ENCODE measurements at regions not wholly inside any gene's neighbourhood (a gene's known extent, or its start where the extent isn't known, plus 50 kb on each side); places are given as distances from the start of the nearest gene placed in this dataset.

GRCh38 chr18:75815767-75816166, 388.3 kb upstream of the SMIM21 start:
- no peak for DNase-seq (ENCODE audit: insufficient read length, low spot score)
- no peak for FAIRE-seq

DNA sequence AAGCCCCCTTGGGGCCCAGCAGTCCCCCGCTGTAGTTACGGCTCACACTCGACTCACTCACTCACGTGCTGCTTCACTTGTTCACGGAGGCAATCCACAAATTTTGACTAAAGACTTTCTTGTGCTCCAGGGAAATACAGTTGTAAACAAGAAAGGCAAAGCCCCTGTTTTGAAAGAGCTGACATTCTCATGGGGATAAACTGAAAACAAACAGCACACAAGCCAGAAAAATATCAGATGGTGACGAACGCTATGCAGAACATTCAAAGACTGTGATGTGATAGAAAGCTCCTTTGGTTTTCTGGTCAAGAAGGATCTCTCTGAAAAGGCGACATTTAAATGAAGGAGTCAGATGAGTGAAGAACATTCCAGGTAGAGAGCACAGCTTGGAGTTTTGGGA, 385.3 kb upstream of the SMIM21 start:
- DNase-seq (ENCODE audit: insufficient read length, low spot score) (no peak), FAIRE-seq (no peak)

GRCh38 chr18:75810961-75811551, 383.6 kb upstream of the SMIM21 start:
- FAIRE-seq = no peak
- no peak for DNase-seq (ENCODE audit: insufficient read length, low spot score)

GRCh38 chr18:75810516-75810915, 383.0 kb upstream of the SMIM21 start:
- no peak for DNase-seq (ENCODE audit: insufficient read length, low spot score)
- FAIRE-seq = no peak

DNA sequence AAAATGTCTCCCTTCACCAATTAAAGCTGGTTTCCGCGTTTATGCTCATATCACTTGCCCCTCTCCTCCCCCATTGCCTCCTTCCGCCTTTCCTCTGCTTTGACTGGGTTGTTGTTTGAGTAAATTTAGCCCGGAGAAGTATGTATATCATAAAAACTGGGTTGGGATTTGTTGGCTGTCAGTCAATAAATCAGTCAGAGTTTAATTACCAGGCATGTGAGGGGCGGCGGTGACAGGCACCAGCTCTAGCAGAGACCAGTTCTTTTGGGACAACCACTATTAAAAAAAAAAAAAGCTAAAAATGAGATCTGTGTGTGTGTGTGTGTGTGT, 382.4 kb upstream of the SMIM21 start:
- no peak for DNase-seq (ENCODE audit: insufficient read length, low spot score)
- FAIRE-seq = no peak

- no peak for FAIRE-seq
- no peak for DNase-seq (ENCODE audit: insufficient read length, low spot score)
Observed at GRCh38 chr18:75809151-75809925, 381.8 kb upstream of the SMIM21 start.

DNA sequence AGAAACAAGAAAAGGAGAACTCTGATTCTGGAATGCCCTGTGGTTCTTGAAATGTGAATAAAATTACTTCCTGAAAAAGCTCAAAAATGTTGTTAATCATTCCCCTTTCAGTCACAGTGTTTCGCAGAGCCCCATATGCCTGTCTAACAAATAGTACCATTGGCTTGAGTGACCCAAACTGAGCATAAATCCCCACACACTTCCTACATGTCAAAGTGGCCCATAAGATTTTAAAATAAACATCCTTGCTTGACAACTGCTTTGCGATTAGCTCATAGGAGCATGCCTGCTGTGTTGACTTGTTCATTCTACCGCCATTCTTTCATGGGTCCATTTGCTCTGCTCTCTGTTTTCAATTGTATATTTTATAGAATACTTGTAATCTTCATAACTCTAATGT, 377.8 kb upstream of the SMIM21 start:
- no peak for DNase-seq (ENCODE audit: insufficient read length, low spot score)
- no peak for FAIRE-seq

- DNase-seq (ENCODE audit: insufficient read length, low spot score) (no peak), FAIRE-seq (no peak)
Observed at GRCh38 chr18:75802681-75803080, 375.2 kb upstream of the SMIM21 start.

- FAIRE-seq (no peak), DNase-seq (ENCODE audit: insufficient read length, low spot score) (no peak)
Observed at GRCh38 chr18:75801178-75801577, 373.7 kb upstream of the SMIM21 start.

DNA sequence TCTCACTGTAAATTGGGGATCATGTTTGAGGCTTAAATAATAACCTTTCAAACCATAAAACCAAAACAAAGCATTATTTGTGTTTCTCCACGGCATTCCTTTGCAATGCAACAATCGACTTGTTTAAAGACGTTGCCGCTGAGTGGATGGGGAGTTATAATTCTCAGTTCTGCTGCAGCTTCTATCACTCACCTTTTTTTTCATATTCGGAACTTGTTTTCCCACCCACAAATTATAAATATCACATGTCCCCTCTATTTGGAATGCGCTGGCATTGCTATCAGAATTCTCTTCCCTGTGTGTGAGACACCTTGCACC, 372.8 kb upstream of the SMIM21 start:
- DNase-seq (ENCODE audit: insufficient read length, low spot score) = no peak
- FAIRE-seq = no peak

DNA sequence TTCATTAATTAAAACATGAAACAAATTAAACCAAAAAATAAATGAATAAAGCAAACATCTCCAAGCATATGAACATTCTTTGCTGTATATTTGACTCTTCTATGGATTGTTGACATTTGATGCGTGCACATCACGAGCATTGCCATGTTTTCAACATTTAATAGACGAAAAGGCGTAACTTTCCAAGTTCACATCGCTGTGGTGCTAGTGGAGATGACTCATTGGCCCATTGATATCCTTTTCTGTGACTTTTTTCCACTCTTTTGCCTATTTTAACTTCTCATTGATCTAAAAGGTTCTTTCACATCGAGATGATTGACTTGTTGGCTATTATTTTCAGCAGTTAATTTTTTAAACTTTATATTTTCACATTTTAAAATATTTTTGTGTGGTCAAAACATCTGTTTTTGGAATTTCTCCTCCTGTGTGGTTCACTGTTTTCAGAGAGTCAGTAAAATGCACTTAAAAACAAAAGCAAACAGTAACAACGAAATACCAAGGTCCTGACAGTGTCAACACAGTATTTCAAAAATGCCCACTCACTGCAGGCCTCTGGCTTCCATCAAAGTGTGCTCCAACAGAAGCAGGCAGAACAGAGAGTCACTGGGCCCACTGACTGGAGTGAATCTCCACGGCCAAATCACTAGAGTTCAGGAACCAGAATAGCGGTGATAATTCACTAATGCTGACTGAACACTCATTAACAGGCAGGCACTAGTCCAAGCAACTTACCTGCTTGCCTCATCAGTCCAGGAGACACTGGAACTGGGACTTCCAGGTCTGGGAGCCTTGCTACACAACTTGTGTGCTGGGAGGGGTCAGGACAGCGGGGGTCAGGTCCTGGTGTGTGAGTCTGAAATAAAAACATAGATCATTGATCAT, 372.2 kb upstream of the SMIM21 start:
- DNase-seq (ENCODE audit: insufficient read length, low spot score) (no peak), FAIRE-seq (no peak)

GRCh38 chr18:75797046-75797445, 369.5 kb upstream of the SMIM21 start:
- FAIRE-seq (no peak), DNase-seq (ENCODE audit: insufficient read length, low spot score) (no peak)

DNA sequence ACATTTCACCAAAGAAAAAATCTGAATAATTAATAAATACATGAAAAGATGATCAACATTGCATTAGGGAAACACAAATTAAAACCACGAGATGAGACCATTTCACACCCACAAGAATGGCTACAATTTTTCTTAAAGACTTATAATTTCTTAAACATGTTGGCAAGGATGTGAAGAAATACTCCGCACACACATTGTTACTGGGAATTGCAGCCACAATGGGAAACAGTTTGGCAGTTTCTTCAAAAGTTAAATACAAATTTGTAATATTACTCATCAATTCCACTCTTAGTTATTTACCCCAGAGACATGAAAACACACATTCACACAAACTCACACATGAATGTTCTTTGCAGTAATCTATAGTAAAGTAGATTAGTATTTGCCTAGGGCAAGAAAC, 363.3 kb upstream of the SMIM21 start:
- no peak for FAIRE-seq

GRCh38 chr18:75790111-75790510, 362.6 kb upstream of the SMIM21 start:
- DNase-seq (ENCODE audit: insufficient read length, low spot score) = no peak
- FAIRE-seq = no peak

More for the DNA sequence above, 363.3 kb upstream of the SMIM21 start:
- DNase-seq (ENCODE audit: insufficient read length, low spot score) = no peak

- no peak for DNase-seq (ENCODE audit: insufficient read length, low spot score)
- no peak for FAIRE-seq
Observed at GRCh38 chr18:75785834-75786233, 358.3 kb upstream of the SMIM21 start.

GRCh38 chr18:75785206-75785605, 357.7 kb upstream of the SMIM21 start:
- DNase-seq (ENCODE audit: insufficient read length, low spot score) (no peak), FAIRE-seq (no peak)

DNA sequence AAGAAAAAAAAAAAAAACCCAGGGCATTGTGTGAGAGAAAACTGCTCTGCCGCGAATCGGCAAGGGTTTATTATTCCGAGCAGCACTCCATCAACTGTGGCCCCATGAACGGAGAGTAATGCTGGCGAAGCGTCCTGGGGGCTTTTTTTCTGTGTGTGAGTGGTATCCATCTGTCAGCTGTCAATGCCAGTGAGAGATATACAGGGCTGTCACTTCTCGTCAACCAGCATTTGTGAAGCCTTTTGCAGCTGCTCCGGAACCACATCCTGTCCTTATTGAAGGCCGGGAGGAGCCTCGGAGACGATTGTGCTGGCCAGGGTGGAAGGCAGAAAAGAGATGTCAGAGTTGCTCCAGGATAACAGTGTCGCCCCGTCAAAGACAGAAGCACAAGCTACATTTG, 356.9 kb upstream of the SMIM21 start:
- FAIRE-seq (no peak), DNase-seq (ENCODE audit: insufficient read length, low spot score) (no peak)

DNA sequence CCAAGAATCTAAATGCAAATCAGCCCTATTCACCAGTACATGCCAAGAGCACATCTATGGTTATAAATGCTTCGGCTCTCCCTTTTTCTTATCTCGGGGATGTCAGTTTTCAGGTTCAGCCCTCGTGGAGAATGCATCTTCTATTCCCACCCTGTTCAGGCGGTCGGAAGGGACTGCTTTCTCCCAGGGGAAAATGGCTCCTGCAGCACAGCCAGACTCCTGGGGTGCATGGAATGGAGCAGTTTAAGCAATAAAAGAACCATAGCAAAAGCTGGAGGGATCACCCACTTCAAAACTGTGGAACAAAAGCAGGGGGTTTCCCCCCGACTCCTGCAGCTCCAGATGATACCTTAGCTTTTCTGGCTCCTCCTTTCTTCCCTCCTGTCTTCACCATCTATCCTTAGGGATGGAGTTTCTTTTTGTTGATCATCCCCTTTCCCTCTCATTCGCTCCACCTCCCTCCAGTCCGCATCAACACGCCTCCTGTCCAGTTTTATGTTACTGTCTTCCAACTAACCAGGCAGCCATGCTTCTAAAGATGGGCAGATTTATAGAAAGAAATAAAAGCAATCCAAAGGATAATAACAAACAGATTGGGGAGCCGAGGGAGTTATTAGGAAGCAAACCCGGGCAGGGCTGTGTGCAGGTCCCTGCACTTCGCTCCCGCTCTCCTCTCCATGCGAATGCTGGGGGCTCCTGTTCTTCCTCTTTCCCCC, 356.2 kb upstream of the SMIM21 start:
- no peak for DNase-seq (ENCODE audit: insufficient read length, low spot score)

GRCh38 chr18:75782826-75783225, 355.3 kb upstream of the SMIM21 start:
- FAIRE-seq (no peak), DNase-seq (ENCODE audit: insufficient read length, low spot score) (no peak)

More for the DNA sequence above, 356.2 kb upstream of the SMIM21 start:
- FAIRE-seq = no peak

- FAIRE-seq (no peak), DNase-seq (ENCODE audit: insufficient read length, low spot score) (no peak)
Observed at GRCh38 chr18:75782204-75782603, 354.7 kb upstream of the SMIM21 start.

DNA sequence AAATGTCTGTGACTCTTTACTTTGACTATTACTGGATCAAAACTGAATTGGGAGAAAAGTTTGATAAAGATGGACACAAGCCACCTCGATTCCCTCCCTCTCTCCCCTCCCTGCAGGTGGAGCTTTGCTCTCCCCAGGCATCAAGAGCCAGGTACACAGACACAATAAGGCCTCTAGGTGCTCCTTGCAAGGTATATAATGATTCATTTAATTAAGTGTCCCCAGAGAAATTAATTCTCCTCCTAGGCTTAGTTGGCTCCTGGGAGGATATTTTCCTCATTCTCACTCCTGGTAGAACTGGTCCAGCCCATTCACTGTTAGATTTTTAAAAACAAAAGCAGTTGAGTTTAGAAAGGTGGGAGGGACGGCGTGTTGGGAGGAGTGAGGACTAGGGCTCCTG, 352.4 kb upstream of the SMIM21 start:
- no peak for FAIRE-seq

More for the DNA sequence above, 352.4 kb upstream of the SMIM21 start:
- no peak for DNase-seq (ENCODE audit: insufficient read length, low spot score)

All from GM19239 (cell line).